Activated CD8-positive, alpha-beta T cell treated with anti-CD3 and anti-CD28 coated beads for 36 hours (primary cell): ENCODE measurements at regions not wholly inside any gene's neighbourhood (a gene's known extent, or its start where the extent isn't known, plus 50 kb on each side); places are given as distances from the start of the nearest gene placed in this dataset.

Experiments used
- ATAC-seq: fragments of 200-7000 bp; cut with Tn5 transposase; one replicate; pipeline ENCODE4 v1.10.0; 2021; ENCODE audit warnings: mild to moderate bottlenecking, moderate library complexity
- CTCF ChIA-PET: fragments of 350-600 bp; sonication (Branson Sonifier 250); formaldehyde crosslinking; loops from one replicate; lab custom pipeline; 2021; ENCODE audit warnings: antibody characterized with exemption; lab: Charles Lee
- POLR2A ChIA-PET: fragments of 350-600 bp; sonication (Branson Sonifier 250); formaldehyde crosslinking; loops from one replicate; lab custom pipeline; 2021; ENCODE audit warnings: antibody characterized with exemption; lab: Charles Lee
- DNase-seq: peaks from one replicate; pipeline ENCODE4 v3.0.0-alpha.2; 2020
- H3K27ac Mint-ChIP-seq: one replicate; pipeline ENCODE4 v1.8.0; 2021; ENCODE audit warnings: mild to moderate bottlenecking, mixed read lengths
- H3K27me3 Mint-ChIP-seq: one replicate; pipeline ENCODE4 v1.8.0; 2021; ENCODE audit warnings: mixed read lengths
- H3K36me3 Mint-ChIP-seq: one replicate; pipeline ENCODE4 v1.8.0; 2021; ENCODE audit warnings: low read depth, mixed read lengths
- H3K4me1 Mint-ChIP-seq: one replicate; pipeline ENCODE4 v1.8.0; 2021; ENCODE audit warnings: low read depth, mixed read lengths
- H3K4me3 Mint-ChIP-seq: one replicate; pipeline ENCODE4 v1.8.0; 2021; ENCODE audit warnings: mild to moderate bottlenecking, moderate library complexity, mixed read lengths
- H3K9me3 Mint-ChIP-seq: one replicate; pipeline ENCODE4 v1.8.0; 2021; ENCODE audit warnings: mixed read lengths
- intact Hi-C: fragments of 100-400 bp; cut with micrococcal nuclease; formaldehyde crosslinking; loops from one replicate; pipeline ENCODE4 v1.10.0; 2022
- TF ChIP-seq, protein P1 (sequence below): fragments of 200-600 bp; IDR thresholded peaks from one replicate; pipeline ENCODE4 v1.8.0; 2022; ENCODE audit warnings: antibody characterized with exemption, mild to moderate bottlenecking

DNA sequence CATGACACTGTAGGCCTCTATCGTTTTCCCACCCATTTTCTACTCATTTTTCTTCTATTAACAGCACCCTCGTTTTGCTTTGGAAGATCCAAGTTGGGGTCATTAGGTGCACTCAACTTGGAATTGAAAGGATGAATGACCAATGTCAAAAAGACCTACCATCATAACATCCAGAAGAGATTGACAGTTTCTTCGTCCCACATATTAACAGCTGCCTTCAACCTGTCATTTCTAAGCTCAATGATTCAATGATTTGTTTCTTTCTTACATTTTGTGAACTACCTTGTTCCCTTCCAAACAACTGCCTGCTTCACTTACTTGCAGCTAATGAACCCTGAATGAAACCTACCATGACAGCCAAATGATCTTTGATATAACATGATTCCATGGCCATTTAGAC, 224.0 kb upstream of the KCNH7 start:
- DNase-seq = no peak
- ChIA-PET CTCF (no interaction called here), POLR2A (no interaction called here)
- no peak overlapping the region for H3K27ac Mint-ChIP-seq
- H3K4me3 Mint-ChIP-seq = no peak overlapping the region
- no peak for ATAC-seq
- H3K36me3 Mint-ChIP-seq = no peaks in the 10 kb centered on the region
- intact Hi-C loops = no loop called here
- H3K4me1 Mint-ChIP-seq = no peaks in the 10 kb centered on the region
- H3K27me3 Mint-ChIP-seq = no peaks in the 10 kb centered on the region
- H3K9me3 Mint-ChIP-seq = peaks cover 1% of the 10 kb centered on the region
- TF ChIP-seq, protein P1, sequence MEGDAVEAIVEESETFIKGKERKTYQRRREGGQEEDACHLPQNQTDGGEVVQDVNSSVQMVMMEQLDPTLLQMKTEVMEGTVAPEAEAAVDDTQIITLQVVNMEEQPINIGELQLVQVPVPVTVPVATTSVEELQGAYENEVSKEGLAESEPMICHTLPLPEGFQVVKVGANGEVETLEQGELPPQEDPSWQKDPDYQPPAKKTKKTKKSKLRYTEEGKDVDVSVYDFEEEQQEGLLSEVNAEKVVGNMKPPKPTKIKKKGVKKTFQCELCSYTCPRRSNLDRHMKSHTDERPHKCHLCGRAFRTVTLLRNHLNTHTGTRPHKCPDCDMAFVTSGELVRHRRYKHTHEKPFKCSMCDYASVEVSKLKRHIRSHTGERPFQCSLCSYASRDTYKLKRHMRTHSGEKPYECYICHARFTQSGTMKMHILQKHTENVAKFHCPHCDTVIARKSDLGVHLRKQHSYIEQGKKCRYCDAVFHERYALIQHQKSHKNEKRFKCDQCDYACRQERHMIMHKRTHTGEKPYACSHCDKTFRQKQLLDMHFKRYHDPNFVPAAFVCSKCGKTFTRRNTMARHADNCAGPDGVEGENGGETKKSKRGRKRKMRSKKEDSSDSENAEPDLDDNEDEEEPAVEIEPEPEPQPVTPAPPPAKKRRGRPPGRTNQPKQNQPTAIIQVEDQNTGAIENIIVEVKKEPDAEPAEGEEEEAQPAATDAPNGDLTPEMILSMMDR = no peak

DNA sequence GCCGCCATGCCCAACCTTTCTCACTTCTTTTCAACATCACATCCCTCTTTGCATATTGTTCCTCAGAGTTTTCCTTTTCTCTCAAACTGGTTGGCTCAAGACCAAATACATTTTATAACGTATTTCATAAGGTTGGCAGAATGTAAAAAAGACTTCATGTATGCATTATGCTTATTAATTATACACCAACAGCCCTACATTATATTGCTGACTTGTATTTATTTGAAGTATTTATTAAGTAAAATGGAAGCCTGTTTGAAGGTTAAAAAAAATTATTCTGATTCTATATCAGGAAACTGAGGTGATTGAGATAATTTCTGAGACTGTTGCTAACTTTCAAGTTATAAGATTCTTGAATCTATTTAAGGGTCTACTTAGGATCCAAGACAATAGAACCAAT, 208.0 kb upstream of the KCNH7 start:
- DNase-seq = no peak
- H3K36me3 Mint-ChIP-seq = no peaks in the 10 kb centered on the region
- CTCF ChIA-PET = no interaction called here
- H3K27me3 Mint-ChIP-seq = no peaks in the 10 kb centered on the region
- POLR2A ChIA-PET = no interaction called here
- ATAC-seq = no peak
- H3K4me1 Mint-ChIP-seq = no peaks in the 10 kb centered on the region
- TF ChIP-seq, protein P1 = no peak
- H3K4me3 Mint-ChIP-seq = no peak overlapping the region
- no peak overlapping the region for H3K27ac Mint-ChIP-seq
- peaks cover 2% of the 10 kb centered on the region for H3K9me3 Mint-ChIP-seq
- intact Hi-C loops = no loop called here

DNA sequence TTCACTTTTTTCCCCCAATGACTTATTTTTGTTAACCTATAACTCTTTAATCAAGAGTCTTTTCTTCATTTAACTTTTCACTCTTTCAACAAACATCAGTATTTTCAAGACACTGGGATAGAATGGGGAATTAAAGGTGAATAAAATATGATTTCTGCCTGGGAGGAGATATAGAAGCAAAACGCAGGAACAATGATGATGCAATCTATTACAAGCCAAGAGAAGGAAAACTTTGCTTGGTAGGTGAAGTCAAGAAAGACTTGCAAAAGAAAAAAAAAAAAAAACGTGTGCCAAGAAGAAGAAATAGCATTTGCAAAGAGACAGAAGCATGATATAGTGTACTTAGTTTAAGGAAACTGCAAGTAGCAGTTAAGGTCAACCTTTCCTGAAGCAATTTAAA, 207.3 kb upstream of the KCNH7 start:
- Mint-ChIP-seq H3K4me3 (no peak overlapping the region), H3K27ac (no peak overlapping the region), H3K9me3 (peaks cover 2% of the 10 kb centered on the region), H3K36me3 (no peaks in the 10 kb centered on the region), H3K4me1 (no peaks in the 10 kb centered on the region), H3K27me3 (no peaks in the 10 kb centered on the region)
- intact Hi-C loops = no loop called here
- ChIA-PET CTCF (no interaction called here), POLR2A (no interaction called here)
- TF ChIP-seq, protein P1 = no peak
- ATAC-seq = no peak
- no peak for DNase-seq

DNA sequence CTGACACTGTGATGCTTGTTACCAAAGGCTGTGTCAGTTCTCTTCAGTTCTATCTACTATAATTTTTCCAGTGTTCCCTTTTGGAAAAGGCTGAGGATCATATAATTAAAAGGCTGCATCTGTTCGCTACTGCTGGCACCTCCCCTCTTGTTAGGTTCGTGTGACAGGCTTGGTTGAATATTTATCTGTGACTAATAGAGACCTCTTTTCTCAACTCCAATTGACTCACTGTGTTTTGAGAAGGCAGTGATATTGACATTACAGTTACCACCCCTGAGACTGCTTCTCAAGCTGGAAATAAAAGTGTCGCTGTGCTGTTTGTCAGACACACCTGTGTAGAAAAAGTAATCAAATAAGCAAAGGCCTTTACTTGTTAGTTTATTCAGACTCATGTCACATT, 205.5 kb upstream of the KCNH7 start:
- DNase-seq (no peak), ATAC-seq (no peak)
- Mint-ChIP-seq H3K4me3 (no peak overlapping the region), H3K4me1 (no peaks in the 10 kb centered on the region), H3K27ac (no peak overlapping the region), H3K27me3 (no peaks in the 10 kb centered on the region), H3K36me3 (no peaks in the 10 kb centered on the region), H3K9me3 (peaks cover 2% of the 10 kb centered on the region)
- ChIA-PET CTCF (no interaction called here), POLR2A (no interaction called here)
- intact Hi-C loops = no loop called here
- TF ChIP-seq, protein P1 = no peak

DNA sequence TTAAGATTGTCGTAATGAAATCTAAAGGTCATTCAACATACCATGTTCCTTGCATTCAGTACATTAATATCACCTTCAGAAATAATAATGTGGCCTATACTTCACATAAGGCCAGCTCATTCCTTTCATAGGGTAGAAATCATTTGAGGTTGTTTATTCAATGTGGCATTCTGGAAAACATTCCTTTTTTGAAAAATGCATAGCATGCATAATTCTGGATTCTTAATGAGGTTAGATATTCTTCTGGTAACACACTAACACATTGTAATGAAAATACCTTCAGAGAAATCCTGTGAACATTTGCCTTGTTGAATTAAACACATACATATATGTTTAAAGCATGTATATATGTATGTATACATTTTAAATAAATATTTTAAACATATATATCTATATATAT, 204.6 kb upstream of the KCNH7 start:
- ChIA-PET CTCF (no interaction called here), POLR2A (no interaction called here)
- no peak for ATAC-seq
- DNase-seq = no peak
- Mint-ChIP-seq H3K9me3 (peaks cover 2% of the 10 kb centered on the region), H3K4me3 (no peak overlapping the region), H3K4me1 (no peaks in the 10 kb centered on the region), H3K27ac (no peak overlapping the region), H3K27me3 (no peaks in the 10 kb centered on the region), H3K36me3 (no peaks in the 10 kb centered on the region)
- intact Hi-C loops = no loop called here
- TF ChIP-seq, protein P1 = no peak
